SJCRH30 (cell line): ENCODE measurements at regions not wholly inside any gene's neighbourhood (a gene's known extent, or its start where the extent isn't known, plus 50 kb on each side); places are given as distances from the start of the nearest gene placed in this dataset.
A peak's percentile ranks its signal among the peaks of the same experiment; 100 is the strongest.

ENCODE experiments used
- DNase-seq, 2 experiments: peaks; one replicate each; pipeline ENCODE4 v3.0.0-alpha.2; 2015 to 2020
- H3K27ac ChIP-seq: fragments of 250-450 bp; sonication (Bioruptor Pico); 2 replicates; pipeline ENCODE4 v1.5.1; 2020; ENCODE audit warnings: mild to moderate bottlenecking, moderate library complexity
- H3K27me3 ChIP-seq: fragments of 250-450 bp; sonication (Bioruptor Pico); 2 replicates; pipeline ENCODE4 v1.5.1; 2020; ENCODE audit warnings: mild to moderate bottlenecking, moderate library complexity
- H3K36me3 ChIP-seq: fragments of 250-450 bp; sonication (Bioruptor Pico); 2 replicates; pipeline ENCODE4 v1.5.1; 2020; ENCODE audit warnings: mild to moderate bottlenecking, moderate library complexity
- H3K4me1 ChIP-seq: fragments of 250-450 bp; sonication (Bioruptor Pico); 2 replicates; pipeline ENCODE4 v1.5.1; 2020; ENCODE audit warnings: mild to moderate bottlenecking, moderate library complexity
- H3K4me3 ChIP-seq: fragments of 250-450 bp; sonication (Bioruptor Pico); 2 replicates; pipeline ENCODE4 v1.5.1; 2020; ENCODE audit warnings: mild to moderate bottlenecking, moderate library complexity
- H3K9me3 ChIP-seq: fragments of 250-450 bp; sonication (Bioruptor Pico); replicated peaks from 2 replicates; pipeline ENCODE4 v1.5.1; 2020; ENCODE audit warnings: mild to moderate bottlenecking, moderate library complexity

GRCh38 chr2:149988361-149988760 is 400.8 kb upstream of the MMADHC start:
- Histone ChIP-seq H3K36me3 (no peaks in the 10 kb centered on the region), H3K4me1 (peaks cover 13% of the 10 kb centered on the region), H3K27me3 (no peaks in the 10 kb centered on the region), H3K9me3 (0 out of 2 replicates have a peak, but pooled peaks cover 3% of the 10 kb centered on the region), H3K4me3 (no peak overlapping the region), H3K27ac (no peak overlapping the region)
- no peak for DNase-seq

GRCh38 chr2:149986861-149987260 is 399.3 kb upstream of the MMADHC start:
- H3K27me3 ChIP-seq: no peaks in the 10 kb centered on the region
- peaks cover 8% of the 10 kb centered on the region for H3K4me1 ChIP-seq
- DNase-seq: no peak
- H3K9me3 ChIP-seq: no peaks in the 10 kb centered on the region
- no peaks in the 10 kb centered on the region for H3K36me3 ChIP-seq
- no peak overlapping the region for H3K4me3 ChIP-seq
- H3K27ac ChIP-seq: no peak overlapping the region

- H3K27me3 ChIP-seq: no peaks in the 10 kb centered on the region
- no peaks in the 10 kb centered on the region for H3K9me3 ChIP-seq
- no peak overlapping the region for H3K27ac ChIP-seq
- no peak overlapping the region for H3K4me3 ChIP-seq
- DNase-seq: no peak
- H3K36me3 ChIP-seq: no peaks in the 10 kb centered on the region
- no peaks in the 10 kb centered on the region for H3K4me1 ChIP-seq
Observed at GRCh38 chr2:149984311-149984710, 396.7 kb upstream of the MMADHC start.

DNA sequence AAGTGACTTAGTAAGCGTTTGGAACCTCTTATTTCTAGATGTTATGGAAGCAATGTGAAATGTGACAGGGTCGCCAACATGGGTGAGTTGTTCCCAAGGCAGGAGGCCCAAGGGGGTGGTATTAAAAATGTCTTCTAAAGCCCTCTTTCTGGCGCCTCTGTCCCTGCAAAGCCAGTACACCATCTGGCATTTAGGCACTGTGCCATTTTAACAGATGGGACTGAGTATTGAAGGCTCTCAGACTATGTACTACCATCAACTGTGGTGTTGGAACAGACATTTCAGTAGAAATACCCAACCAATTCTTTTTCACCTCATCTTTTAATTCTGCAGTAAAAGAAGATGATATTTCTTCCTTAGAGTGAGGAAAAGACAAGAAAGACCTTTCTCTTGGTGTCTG is 384.5 kb upstream of the MMADHC start:
- H3K4me1 ChIP-seq: no peaks in the 10 kb centered on the region
- no peak overlapping the region for H3K27ac ChIP-seq
- H3K9me3 ChIP-seq: no peaks in the 10 kb centered on the region; the same call in 1 of the 2 replicates
- no peaks in the 10 kb centered on the region for H3K27me3 ChIP-seq
- H3K36me3 ChIP-seq: no peaks in the 10 kb centered on the region; the same call in 1 of the 2 replicates
- H3K4me3 ChIP-seq: no peak overlapping the region
- peak in 1 of 2 experiments; percentile 11 for DNase-seq

GRCh38 chr2:149954981-149955600 is 367.5 kb upstream of the MMADHC start:
- no peaks in the 10 kb centered on the region for H3K9me3 ChIP-seq
- 0 out of 2 replicates have a peak, but pooled peaks cover 7% of the 10 kb centered on the region for H3K4me1 ChIP-seq
- H3K27me3 ChIP-seq: no peaks in the 10 kb centered on the region
- peak in 1 of 2 experiments; percentile 9 for DNase-seq
- no peaks in the 10 kb centered on the region for H3K36me3 ChIP-seq
- H3K27ac ChIP-seq: no peak overlapping the region
- no peak overlapping the region for H3K4me3 ChIP-seq

DNA sequence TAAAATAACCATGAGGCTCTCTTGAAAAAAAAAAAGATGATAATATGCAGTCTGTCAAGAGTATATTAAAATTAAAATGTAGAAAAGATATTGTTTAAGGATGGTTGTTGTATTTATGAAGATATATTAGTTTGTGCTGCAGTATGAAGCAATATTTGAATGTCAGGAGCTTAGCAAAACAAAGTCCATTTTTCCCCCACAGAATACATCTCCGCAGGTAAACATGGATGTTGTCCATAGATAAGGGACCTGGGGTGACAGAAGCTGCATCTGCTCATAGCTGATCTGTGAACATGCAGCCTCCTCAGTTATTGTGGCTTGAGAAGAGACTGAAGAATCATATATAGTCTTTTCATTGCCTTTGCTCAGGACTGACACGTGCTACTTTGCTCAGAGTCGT is 366.1 kb upstream of the MMADHC start:
- no peak for DNase-seq
- H3K4me1 ChIP-seq: 0 out of 2 replicates have a peak, but pooled peaks cover 7% of the 10 kb centered on the region
- H3K27ac ChIP-seq: no peak overlapping the region

GRCh38 chr2:149931486-149931885 is 343.9 kb upstream of the MMADHC start:
- H3K27ac ChIP-seq: no peak overlapping the region
- no peak overlapping the region for H3K4me3 ChIP-seq
- no peaks in the 10 kb centered on the region for H3K36me3 ChIP-seq
- no peak for DNase-seq
- no peaks in the 10 kb centered on the region for H3K4me1 ChIP-seq
- no peaks in the 10 kb centered on the region for H3K27me3 ChIP-seq
- no peaks in the 10 kb centered on the region for H3K9me3 ChIP-seq

More for the DNA sequence above, 366.1 kb upstream of the MMADHC start:
- Histone ChIP-seq H3K9me3 (no peaks in the 10 kb centered on the region), H3K4me3 (no peak overlapping the region), H3K36me3 (no peaks in the 10 kb centered on the region), H3K27me3 (no peaks in the 10 kb centered on the region)

- Histone ChIP-seq H3K36me3 (no peaks in the 10 kb centered on the region), H3K27me3 (no peaks in the 10 kb centered on the region), H3K9me3 (no peaks in the 10 kb centered on the region), H3K4me3 (no peak overlapping the region), H3K27ac (no peak overlapping the region), H3K4me1 (no peaks in the 10 kb centered on the region)
- no peak for DNase-seq
Observed at GRCh38 chr2:149928011-149928410, 340.4 kb upstream of the MMADHC start.

DNA sequence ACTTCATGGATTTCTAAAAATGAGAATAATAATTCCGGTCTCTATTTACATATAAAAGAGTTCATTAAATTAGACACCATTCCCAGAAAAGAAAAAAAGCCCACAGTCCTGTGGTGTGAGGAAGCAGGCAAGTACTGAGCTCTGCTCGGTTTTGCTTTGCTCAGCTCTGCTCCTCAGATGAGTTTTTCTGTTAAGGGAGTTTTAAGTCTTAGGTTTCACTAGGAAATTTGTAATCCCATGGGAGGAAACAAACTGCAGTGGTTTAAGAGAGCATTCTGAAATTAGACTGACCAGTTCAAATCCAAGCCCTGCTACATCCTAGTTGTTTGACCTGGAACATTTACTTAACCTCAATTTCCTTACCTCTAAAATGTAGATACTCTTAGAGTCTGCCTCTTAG is 338.6 kb upstream of the MMADHC start:
- no peak overlapping the region for H3K4me3 ChIP-seq
- no peaks in the 10 kb centered on the region for H3K9me3 ChIP-seq
- H3K36me3 ChIP-seq: no peaks in the 10 kb centered on the region
- no peaks in the 10 kb centered on the region for H3K4me1 ChIP-seq
- no peak overlapping the region for H3K27ac ChIP-seq
- no peaks in the 10 kb centered on the region for H3K27me3 ChIP-seq
- DNase-seq: no peak

DNA sequence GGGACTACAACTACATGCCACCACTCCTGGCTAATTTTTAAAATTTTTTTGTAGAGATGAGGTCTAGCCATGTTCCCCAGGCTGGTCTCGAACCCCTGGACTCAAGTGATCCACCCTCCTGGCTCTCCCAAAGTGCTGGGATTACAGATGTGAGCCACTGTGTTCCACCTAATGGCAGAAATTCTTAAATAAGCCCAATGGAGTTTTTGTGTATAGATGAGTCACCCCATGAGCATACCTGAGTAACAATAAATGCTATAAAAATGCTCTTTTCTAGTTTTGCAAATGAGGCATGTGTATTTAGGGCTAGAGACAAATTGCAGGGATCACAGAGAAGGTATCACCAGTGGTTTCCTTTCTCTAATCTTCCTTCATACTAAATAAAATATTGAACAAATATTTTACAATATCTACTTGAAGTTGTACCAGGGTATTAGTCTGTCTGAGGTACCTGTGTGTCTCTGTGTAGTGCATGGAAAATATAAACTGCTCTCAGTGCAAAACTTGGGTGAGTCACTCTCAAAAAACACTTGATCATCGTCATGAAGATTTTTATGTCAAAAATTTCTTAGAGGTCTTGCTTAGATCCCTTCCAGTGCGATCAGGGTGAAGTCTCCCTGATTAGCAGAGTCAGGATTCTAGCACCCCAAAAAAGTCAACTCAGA is 337.1 kb upstream of the MMADHC start:
- Histone ChIP-seq H3K4me3 (no peak overlapping the region), H3K36me3 (no peaks in the 10 kb centered on the region), H3K9me3 (no peaks in the 10 kb centered on the region), H3K4me1 (no peaks in the 10 kb centered on the region), H3K27ac (no peak overlapping the region), H3K27me3 (no peaks in the 10 kb centered on the region)
- DNase-seq: no peak

GRCh38 chr2:149924028-149924427 is 336.5 kb upstream of the MMADHC start:
- Histone ChIP-seq H3K27ac (no peak overlapping the region), H3K27me3 (no peaks in the 10 kb centered on the region), H3K4me3 (no peak overlapping the region), H3K9me3 (no peaks in the 10 kb centered on the region), H3K4me1 (no peaks in the 10 kb centered on the region), H3K36me3 (no peaks in the 10 kb centered on the region)
- DNase-seq: no peak

DNA sequence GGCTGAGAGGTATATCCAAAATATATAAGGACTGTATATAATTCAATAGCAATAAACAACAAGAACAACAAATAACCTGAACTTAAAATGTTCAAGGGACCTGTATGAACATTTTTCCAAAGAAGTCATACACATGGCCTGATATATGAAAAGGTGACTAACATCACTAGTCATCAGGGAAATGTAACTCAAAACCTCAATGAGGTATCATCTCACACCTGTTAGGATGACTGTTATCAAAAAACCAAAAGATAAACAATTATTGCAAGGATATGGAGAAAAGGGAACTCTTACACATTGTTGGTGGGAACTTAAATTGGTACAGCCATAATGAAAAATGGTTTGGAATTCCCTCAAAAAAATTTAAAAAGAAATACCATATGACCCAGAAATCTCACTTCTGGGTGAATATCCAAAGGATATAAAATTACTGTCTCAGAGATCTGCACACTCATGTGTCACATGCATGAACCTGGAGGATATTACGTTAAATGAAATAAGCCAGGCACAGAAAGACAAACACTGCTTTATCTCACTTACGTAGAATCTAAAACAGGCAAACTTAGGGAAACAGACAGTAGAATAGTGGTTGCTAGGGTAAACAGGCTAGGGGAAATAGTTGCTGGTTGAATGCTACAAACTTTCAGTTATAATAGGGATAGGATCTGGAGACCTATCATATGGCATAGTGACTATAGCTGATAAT is 334.5 kb upstream of the MMADHC start:
- no peaks in the 10 kb centered on the region for H3K4me1 ChIP-seq
- DNase-seq: no peak
- H3K36me3 ChIP-seq: no peaks in the 10 kb centered on the region
- H3K4me3 ChIP-seq: no peak overlapping the region
- H3K27me3 ChIP-seq: no peaks in the 10 kb centered on the region
- no peaks in the 10 kb centered on the region for H3K9me3 ChIP-seq
- H3K27ac ChIP-seq: no peak overlapping the region

DNA sequence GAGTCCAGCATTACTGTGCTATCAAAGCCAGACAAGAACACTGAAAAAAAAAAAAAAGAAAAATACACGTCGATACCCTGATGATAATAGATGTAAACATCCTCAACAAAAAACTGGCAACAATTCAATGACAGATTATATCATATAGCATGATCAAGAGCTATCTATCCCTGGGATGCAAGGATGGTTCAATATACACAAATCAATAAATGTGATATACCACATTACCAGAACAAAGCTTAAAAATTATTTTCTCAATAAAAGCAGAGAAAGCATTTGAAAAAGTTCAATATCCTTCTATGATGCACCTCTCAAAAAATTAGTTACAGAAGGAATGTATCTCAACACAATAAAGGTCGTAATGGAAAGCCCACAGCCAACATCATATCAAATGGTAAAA is 332.8 kb upstream of the MMADHC start:
- H3K27ac ChIP-seq: no peak overlapping the region
- H3K27me3 ChIP-seq: no peaks in the 10 kb centered on the region
- no peak for DNase-seq
- H3K9me3 ChIP-seq: no peaks in the 10 kb centered on the region
- no peaks in the 10 kb centered on the region for H3K4me1 ChIP-seq
- H3K36me3 ChIP-seq: no peaks in the 10 kb centered on the region
- no peak overlapping the region for H3K4me3 ChIP-seq

- H3K27me3 ChIP-seq: no peaks in the 10 kb centered on the region
- no peaks in the 10 kb centered on the region for H3K4me1 ChIP-seq
- H3K9me3 ChIP-seq: no peaks in the 10 kb centered on the region
- no peak for DNase-seq
- H3K27ac ChIP-seq: no peak overlapping the region
- H3K4me3 ChIP-seq: no peak overlapping the region
- no peaks in the 10 kb centered on the region for H3K36me3 ChIP-seq
Observed at GRCh38 chr2:149915151-149915550, 327.6 kb upstream of the MMADHC start.
